ENCODE measurements at regions not wholly inside any gene's neighbourhood (a gene's known extent, or its start where the extent isn't known, plus 50 kb on each side); places are given as distances from the start of the nearest gene placed in this dataset.
A peak's percentile ranks its signal among the peaks of the same experiment; 100 is the strongest.

DNA sequence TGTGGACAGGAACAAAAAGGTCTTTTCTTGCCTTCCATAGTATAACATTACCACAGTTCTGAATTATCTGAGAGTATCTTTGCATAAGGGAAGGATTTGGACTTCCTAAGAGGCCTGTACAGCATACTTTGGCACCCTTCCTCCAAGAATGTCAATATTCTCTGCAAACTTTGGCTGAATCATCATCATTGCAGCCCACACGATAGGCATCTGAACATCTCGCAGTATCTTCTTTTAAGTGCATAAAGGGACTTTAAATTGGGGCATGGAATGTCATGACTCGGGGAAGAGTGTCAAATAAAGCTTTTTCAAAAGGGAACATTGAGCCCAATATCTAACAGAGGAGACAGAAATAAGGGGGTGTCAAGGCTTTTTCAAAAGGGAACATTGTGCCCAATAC lies 646.2 kb upstream of the STXBP6 start:
- Histone ChIP-seq H3K27me3 (ENCODE audit: insufficient read depth, low read depth, low read length) (no peaks in the 10 kb centered on the region), H3K9me2 (ENCODE audit: insufficient read depth, low read length) (no peaks in the 10 kb centered on the region), H3K9me3 (ENCODE audit: low read length) (no peaks in the 10 kb centered on the region), H4K20me1 (ENCODE audit: insufficient read depth) (no peaks in the 10 kb centered on the region), H3K4me2 (ENCODE audit: low read length) (no peak overlapping the region), H2AFZ (ENCODE audit: low read depth, low read length) (no peak overlapping the region), H3K36me3 (ENCODE audit: insufficient read depth, low read length) (no peaks in the 10 kb centered on the region), H3K9ac (ENCODE audit: low read length) (no peak overlapping the region), H3K27ac (ENCODE audit: low read length) (no peak overlapping the region), H3K4me3 (ENCODE audit: low read length) (no peak overlapping the region), H3F3A (ENCODE audit: insufficient read depth, low read length, poor library complexity, severe bottlenecking) (no peaks in the 10 kb centered on the region), H3K79me2 (replicated peaks; ENCODE audit: insufficient read depth, low read length) (no peaks in the 10 kb centered on the region)
- TF ChIP-seq, protein P1, sequence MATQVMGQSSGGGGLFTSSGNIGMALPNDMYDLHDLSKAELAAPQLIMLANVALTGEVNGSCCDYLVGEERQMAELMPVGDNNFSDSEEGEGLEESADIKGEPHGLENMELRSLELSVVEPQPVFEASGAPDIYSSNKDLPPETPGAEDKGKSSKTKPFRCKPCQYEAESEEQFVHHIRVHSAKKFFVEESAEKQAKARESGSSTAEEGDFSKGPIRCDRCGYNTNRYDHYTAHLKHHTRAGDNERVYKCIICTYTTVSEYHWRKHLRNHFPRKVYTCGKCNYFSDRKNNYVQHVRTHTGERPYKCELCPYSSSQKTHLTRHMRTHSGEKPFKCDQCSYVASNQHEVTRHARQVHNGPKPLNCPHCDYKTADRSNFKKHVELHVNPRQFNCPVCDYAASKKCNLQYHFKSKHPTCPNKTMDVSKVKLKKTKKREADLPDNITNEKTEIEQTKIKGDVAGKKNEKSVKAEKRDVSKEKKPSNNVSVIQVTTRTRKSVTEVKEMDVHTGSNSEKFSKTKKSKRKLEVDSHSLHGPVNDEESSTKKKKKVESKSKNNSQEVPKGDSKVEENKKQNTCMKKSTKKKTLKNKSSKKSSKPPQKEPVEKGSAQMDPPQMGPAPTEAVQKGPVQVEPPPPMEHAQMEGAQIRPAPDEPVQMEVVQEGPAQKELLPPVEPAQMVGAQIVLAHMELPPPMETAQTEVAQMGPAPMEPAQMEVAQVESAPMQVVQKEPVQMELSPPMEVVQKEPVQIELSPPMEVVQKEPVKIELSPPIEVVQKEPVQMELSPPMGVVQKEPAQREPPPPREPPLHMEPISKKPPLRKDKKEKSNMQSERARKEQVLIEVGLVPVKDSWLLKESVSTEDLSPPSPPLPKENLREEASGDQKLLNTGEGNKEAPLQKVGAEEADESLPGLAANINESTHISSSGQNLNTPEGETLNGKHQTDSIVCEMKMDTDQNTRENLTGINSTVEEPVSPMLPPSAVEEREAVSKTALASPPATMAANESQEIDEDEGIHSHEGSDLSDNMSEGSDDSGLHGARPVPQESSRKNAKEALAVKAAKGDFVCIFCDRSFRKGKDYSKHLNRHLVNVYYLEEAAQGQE (IDR thresholded peaks at IDR 0.05; ENCODE audit: borderline replicate concordance): no peak
- TF ChIP-seq EP300 (conservative IDR thresholded peaks at IDR 0.05; ENCODE audit: poor library complexity, severe bottlenecking) (no peak), SMC3 (conservative IDR thresholded peaks at IDR 0.05; ENCODE audit: poor library complexity) (no peak), RAD21 (conservative IDR thresholded peaks at IDR 0.05) (no peak), EZH2 (IDR thresholded peaks at IDR 0.05; ENCODE audit: borderline replicate concordance, insufficient read depth, low read length, poor library complexity, severe bottlenecking) (no peak), TAF1 (IDR thresholded peaks at IDR 0.05; ENCODE audit: low read depth) (no peak), MXI1 (conservative IDR thresholded peaks at IDR 0.05; ENCODE audit: poor library complexity, severe bottlenecking) (no peak), POLR2AphosphoS5 (IDR thresholded peaks at IDR 0.05) (no peak)
- TF ChIP-seq, protein P2, sequence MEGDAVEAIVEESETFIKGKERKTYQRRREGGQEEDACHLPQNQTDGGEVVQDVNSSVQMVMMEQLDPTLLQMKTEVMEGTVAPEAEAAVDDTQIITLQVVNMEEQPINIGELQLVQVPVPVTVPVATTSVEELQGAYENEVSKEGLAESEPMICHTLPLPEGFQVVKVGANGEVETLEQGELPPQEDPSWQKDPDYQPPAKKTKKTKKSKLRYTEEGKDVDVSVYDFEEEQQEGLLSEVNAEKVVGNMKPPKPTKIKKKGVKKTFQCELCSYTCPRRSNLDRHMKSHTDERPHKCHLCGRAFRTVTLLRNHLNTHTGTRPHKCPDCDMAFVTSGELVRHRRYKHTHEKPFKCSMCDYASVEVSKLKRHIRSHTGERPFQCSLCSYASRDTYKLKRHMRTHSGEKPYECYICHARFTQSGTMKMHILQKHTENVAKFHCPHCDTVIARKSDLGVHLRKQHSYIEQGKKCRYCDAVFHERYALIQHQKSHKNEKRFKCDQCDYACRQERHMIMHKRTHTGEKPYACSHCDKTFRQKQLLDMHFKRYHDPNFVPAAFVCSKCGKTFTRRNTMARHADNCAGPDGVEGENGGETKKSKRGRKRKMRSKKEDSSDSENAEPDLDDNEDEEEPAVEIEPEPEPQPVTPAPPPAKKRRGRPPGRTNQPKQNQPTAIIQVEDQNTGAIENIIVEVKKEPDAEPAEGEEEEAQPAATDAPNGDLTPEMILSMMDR (IDR thresholded peaks at IDR 0.05; ENCODE audit: poor library complexity, severe bottlenecking): no peak

DNA sequence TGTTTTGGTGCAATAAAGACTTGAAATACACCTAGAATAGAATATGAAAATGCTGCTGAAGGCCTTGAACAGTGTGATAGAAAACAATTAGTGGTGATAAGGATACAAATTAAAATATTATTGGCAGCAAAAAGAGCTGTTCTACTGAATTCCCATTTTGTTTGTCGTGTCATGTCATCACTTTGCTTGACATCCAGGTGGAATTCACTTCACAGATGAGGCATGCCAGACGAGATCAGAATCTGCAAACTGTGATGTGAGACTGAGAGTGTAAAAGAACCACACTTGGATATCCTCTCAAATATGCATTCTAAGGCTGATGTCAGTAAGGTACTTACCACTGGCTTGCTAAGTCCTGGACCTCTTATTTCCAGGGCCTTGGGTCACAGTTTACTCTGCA lies 635.1 kb upstream of the STXBP6 start:
- Histone ChIP-seq H3K4me2 (ENCODE audit: low read length) (no peak overlapping the region), H3F3A (ENCODE audit: insufficient read depth, low read length, poor library complexity, severe bottlenecking) (no peaks in the 10 kb centered on the region), H3K36me3 (ENCODE audit: insufficient read depth, low read length) (no peaks in the 10 kb centered on the region), H3K79me2 (replicated peaks; ENCODE audit: insufficient read depth, low read length) (no peaks in the 10 kb centered on the region), H3K27me3 (ENCODE audit: insufficient read depth, low read depth, low read length) (no peaks in the 10 kb centered on the region), H3K9ac (ENCODE audit: low read length) (no peak overlapping the region), H3K9me2 (ENCODE audit: insufficient read depth, low read length) (no peaks in the 10 kb centered on the region), H3K9me3 (ENCODE audit: low read length) (no peaks in the 10 kb centered on the region), H2AFZ (ENCODE audit: low read depth, low read length) (no peak overlapping the region), H4K20me1 (ENCODE audit: insufficient read depth) (no peaks in the 10 kb centered on the region), H3K4me3 (ENCODE audit: low read length) (no peak overlapping the region), H3K27ac (ENCODE audit: low read length) (peak overlapping the region; percentile 1)
- TF ChIP-seq EP300 (conservative IDR thresholded peaks at IDR 0.05; ENCODE audit: poor library complexity, severe bottlenecking) (peak; percentile 77), POLR2AphosphoS5 (IDR thresholded peaks at IDR 0.05) (peak; percentile 46), TAF1 (IDR thresholded peaks at IDR 0.05; ENCODE audit: low read depth) (no peak), MXI1 (conservative IDR thresholded peaks at IDR 0.05; ENCODE audit: poor library complexity, severe bottlenecking) (no peak), RAD21 (conservative IDR thresholded peaks at IDR 0.05) (peak; percentile 13)
